Stimulated activated CD8-positive, alpha-beta memory T cell treated with anti-CD3 and anti-CD28 coated beads, Interleukin-12 subunit alpha, Interleukin-12 subunit beta, amount 100 ng/mL, for 4 hours (primary cell): ENCODE measurements at regions not wholly inside any gene's neighbourhood (a gene's known extent, or its start where the extent isn't known, plus 50 kb on each side); places are given as distances from the start of the nearest gene placed in this dataset.

Experiments used
- DNase-seq: peaks from one replicate; pipeline ENCODE4 v3.0.0-alpha.2; 2020; ENCODE audit warnings: low read depth

DNA sequence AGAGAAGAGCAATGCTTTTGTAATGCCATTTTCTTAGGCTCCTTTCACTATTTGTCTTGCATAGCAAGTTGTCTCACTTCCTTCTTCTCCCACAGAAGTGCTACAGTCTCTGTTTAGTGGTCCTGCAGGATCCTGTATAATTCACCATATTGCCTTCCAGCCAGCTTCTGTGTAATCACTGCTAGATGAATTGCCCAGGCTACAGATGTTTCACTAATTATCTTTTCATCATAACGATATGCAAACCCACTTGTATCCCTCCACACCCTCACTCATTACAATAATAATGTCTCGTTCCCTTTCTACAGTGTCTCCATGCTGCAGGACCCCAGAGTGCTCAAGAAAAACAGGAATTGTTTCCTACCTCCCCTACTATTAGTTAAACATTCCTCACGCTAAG lies 402.9 kb downstream of the TBL1XR1 start:
- DNase-seq = no peak

DNA sequence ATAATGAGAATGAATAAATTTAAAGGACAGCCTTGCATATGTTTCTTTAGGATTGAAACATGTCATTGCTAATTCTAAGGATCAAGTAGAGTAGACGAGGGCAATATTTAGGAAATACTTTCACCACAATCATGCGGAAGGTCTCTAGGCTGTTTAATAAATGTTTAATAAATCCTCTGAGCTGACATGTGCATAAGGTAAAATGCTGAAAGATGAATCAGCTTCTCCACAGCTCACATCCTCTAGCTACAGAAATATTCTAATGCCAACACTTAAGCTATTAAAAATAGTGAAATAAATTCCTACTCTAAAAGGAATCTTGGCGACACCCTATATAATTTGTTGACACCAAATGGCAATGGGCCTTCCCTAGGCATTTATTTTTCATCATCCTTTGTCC lies 407.3 kb downstream of the TBL1XR1 start:
- DNase-seq = no peak

DNA sequence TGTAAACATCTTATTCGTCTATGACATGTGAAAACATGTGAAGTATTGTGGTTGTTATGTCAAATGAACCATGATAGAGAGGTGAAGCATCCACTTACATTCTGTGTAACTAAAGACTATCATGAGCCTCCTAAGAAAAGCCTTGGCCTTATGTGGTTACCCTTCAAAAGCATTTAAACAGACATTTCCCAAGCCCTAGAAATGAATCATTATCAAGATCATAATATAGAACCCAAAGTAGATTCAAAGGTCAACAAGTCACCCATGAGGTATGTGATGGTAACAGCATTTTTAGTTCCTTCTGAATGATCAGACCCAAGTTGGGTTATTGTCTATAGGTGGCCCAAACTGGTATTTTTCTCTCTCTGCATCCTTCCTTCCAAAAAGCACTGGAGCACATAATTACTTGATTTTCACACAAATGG lies 408.0 kb downstream of the TBL1XR1 start:
- no peak for DNase-seq

DNA sequence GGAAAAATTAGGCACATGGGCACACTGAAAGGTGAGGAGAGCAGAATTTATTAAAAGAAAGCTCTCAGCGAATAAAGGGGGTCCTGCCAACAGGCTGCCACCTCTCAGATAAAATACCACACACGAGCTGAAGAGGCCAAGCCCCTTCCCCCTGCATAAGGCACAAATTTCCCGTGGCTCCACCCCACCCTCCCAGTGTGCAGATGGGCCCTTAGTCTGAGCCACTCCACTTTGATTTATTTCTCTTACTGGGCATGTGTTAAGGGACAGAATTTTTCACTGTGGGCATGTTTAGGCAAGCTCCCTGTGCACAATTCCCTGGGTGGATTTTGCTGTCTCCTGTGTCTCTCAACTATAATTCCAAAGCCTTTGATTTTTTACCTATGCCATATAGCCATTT lies 409.8 kb downstream of the TBL1XR1 start:
- DNase-seq = no peak

DNA sequence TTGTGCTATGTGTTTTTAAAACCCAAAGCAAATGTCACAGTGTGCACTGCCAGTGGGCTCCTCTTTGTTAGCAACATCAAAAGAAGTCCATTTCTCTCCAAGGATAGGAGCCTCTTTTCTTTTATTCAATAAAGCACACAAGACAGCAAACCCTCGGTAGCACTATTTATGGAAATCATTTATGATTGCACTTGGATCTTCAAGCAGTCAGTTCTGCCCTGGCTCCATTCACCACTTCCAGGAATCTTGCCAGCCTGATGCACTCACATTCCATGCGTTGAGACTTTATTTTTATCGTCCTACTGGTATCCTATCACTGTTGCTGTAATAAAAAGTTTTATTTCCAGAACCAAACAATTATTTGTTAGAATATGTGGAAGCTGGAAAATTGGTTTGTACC lies 412.1 kb downstream of the TBL1XR1 start:
- no peak for DNase-seq

DNA sequence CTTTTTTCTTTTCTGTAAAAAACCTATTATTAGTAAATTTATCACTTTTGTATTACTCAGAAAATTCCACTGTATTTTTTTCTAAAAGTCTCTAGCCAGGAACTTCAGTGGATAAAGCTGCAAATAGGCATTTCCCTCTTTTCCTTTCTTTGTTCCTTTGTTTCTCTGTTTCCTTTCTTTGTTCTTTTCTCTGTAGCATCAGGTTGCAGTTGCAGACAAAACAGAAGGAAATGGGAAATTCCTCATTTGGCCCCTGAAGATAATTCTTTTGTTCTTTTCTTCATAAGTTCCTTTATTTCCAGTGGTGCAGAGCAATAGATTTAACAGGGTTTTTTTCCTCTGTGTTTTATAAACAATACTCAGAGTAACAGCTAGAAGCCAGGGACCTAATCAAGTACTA lies 416.5 kb downstream of the TBL1XR1 start:
- no peak for DNase-seq

DNA sequence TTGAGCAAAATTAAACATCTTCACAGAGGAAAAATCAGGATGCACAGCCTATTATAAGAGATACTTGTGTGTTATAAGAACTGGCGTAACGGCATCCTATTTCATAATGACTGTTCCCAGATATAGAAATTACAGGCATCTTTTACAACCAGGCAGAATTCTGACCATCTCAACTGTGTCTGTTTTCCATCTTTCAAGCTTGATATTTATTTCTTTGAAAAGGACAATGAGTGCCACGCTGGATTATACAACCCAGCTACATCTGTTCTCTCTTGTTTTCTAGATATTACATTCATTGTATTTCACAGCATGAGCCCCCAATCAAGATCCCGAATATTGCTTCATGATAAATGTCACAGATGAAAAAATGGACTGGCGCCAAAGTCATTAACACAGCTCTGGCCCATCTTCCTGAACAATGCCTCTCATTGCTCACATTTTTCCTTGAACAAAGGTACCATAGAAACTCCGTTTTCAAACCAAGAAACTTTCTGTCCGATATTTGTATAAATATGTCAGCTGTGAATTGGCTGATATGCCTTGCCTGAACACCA lies 420.6 kb downstream of the TBL1XR1 start:
- no peak for DNase-seq

DNA sequence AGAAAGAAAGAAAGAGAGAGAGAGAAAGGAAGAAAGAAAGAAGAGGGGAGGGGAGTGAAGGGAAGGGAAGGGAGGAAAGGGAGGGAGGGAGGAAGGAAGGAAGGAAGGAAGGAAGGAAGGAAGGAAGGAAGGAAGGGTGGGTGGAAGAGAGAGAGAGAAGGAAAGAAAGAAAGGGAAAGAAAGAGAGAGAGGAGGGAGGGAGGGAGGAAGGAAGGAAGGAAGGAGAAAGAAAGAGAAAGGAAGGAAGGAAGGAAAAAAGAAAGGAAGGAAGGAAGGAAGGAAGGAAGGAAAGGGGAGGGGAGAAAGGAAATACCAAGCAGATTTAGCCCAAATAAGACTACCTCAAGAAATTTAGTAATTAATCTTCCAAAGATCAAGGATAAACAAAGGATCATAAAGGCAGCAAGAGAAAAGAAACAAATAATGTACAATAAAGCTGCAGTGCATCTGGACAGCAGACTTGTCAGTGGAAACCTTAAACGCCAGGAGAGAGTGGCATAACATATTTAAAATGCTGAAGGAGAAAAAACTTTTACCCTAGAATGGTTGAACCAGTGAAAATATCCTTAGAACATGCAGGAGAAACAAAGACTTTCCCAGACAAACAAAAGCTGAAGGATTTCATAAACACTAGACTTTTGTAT lies 427.6 kb downstream of the TBL1XR1 start:
- DNase-seq = no peak

DNA sequence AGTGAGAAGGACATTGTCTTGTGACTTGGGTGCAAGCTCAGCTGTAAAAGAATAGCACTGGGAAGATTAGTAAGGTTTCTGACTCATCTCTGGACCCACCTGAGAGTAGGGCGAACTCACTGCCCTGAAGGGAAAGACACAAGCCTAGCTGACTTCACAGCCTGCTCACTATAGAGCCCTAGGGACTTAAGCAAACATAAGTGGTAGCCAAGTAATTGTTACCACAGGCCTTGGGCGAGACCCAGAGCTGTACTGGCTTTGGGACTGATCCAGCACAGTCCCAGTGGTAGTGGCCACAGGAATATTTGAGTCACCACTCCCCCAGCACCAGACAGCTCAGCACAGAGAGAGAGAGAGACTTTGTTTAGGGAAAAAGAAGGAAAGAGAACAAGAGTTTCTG lies 429.9 kb downstream of the TBL1XR1 start:
- DNase-seq = no peak

DNA sequence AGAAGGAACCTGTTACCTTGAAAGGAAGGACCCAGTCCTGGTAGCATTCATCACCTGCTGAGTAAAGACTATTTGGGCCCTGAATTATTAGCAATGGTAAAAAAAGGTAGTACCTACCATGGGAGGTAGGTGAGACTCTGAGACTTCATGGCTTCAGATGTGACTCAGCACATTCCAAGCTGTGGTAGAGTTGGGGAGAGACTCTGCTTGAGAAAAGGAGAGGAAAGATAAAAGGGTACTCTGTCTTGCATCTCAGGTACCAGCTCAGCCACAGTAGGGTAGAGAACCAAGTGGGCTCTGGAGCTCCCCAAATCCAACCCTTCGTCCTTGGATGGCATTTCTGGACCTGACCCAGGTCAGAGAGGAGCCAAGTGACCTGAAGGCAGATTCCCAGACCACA lies 430.4 kb downstream of the TBL1XR1 start:
- no peak for DNase-seq

DNA sequence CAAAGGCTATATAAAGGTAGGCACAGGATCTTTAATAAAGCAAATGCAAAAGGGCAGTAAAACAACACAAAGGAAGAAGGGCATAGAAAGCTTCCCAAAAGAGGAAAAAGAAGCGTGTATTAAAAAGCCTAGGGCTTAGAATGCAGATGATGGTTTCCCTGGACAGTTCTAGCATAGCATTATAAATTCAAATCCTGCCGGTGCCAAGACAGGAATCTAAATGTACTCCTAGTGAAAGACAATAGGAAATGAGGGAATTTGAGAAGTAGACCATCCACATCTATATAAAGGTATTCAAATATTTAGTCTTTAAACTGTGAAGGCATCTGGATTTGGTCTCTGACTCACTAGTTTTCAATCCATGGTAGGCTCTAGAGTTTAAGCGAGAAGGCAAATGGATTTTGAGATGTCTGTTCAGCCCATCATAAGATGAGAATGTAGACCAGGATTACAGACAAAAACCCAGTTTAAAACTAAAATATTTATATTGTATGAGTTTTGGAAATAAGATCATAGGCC lies 431.8 kb downstream of the TBL1XR1 start:
- no peak for DNase-seq

DNA sequence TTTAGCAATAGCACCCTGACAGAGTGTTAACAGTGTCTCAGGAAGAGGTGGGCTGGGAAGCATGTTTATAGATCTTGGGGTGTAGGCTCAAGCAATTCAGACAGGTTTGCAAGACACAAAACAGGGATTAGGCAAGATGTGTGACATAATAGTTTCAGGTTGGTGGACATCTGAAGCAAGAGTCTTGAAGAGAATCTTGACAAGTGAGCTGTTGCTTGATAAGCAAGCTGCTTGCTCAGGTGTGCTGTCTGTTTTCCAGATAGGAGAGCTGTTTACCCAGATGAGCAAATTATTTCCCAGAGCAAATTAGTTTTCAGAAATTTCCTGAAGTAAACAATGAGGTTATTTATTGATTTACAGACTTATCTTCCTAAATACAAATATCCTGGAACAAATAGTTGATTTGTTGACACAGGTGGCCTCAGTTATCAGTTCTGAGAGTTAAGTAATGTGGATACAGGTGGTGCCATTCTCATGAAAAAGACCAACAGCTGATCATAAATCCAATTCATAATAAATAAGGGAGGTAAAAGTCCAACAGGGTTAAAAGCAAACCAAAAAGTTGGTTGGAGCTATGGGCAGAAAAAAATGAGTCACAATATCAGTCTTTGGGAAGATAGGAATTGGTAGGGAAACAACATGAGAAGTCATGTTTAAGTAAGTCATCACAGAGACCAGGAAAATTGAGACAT lies 437.3 kb downstream of the TBL1XR1 start:
- no peak for DNase-seq

DNA sequence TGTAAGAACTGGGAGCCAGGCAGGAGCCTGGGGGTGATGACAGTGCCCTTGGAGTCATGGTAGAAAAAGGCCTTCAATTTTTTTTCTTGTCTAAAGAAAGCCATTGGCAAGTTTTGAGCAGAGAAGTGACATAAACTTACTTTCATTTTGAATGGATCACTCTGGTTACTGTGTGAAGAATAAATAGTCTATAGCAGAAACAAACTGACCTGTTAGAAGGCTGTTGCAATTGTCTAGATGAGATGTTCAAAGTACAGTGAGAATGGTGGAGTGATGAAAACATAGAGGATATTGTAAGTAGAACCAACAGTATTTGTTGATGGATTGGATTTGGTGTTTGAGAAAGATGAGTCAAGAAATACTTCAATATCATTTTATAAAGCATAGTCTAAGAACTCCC lies 439.9 kb downstream of the TBL1XR1 start:
- no peak for DNase-seq

DNA sequence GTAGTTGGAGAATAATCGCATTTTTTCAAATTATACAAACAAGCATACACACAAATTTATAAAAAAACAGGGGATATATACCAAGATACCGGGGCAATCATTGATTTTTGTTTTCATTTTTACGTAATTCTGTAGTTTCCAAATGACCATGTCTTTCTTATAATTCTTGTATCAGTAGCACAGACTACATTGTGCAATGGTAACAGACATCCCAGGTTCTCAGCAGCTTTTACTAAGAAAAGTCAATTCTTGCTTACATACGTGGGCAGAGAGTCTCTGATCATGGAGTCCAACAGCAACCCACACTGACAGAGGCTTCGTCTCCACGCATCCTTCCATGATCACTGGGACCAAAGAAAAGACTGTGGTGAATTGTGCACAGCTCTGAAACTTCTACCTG lies 441.3 kb downstream of the TBL1XR1 start:
- DNase-seq = no peak

DNA sequence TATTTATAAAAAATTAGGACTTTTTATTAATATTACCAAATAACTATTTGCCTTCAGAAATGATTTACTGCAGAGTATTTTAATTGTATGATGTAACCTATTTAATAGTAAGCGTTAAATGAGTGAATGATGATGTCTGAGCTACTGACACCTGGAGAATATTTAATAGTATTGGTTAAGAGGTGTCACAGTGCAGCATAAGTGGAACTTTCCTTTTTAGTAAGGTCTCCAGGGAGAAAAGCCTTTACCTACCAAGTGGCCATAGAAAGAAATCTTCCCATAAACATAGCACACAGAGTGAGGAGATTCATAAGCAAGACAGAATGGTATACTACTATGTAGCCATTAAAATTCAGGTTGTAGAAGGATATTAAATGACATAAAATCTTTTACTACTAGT lies 441.7 kb downstream of the TBL1XR1 start:
- no peak for DNase-seq

DNA sequence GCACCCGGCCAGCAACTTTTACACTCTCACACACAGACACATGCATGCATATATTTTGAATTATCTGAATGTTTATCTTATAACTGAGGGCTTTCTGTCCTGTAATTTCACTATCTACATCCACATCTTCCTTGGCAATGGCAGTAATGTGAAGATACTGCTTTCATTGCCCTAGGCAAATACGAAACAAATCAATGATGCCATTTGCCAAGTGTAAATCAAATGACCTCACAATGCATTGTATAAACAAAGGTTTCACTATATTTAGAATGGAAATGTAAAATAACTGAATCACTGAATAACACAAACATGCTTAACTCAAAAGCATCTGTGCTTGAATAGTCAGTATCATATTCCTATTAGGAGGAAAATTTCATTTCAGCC lies 455.6 kb downstream of the TBL1XR1 start:
- no peak for DNase-seq

DNA sequence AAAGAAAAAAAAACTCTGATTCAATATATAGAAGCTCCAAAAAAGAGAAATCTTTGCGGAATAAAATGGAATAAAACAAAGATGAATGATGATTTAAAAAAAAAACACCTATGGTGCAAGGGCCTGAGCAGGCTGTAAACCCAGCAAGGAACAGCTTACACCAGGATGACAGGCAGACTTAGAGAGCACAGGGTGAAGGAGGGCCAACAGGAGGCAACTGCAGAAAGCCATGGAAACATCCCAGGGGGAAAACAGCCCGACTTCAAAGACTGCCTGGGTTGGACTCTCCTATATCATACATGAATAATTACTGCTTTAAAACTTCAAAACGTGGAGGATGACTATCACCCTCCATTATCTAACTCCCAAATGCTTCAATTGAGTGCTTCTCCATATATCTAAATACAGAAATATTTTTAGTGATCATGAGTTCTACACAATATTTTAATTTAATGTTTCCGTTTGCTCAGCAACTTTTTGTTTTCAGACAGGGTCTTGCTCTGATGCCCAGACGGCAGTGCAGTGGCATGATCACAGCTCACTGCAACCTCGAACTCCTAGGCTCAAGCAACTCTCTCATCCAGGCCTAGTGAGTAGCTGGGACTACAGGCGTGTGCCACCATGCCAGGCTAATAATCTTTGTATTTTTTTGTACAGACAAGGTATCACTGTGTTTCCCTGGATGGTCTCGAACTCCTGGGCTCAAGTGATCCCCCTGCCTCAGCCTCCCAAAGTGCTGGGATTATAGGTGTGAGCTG lies 456.2 kb downstream of the TBL1XR1 start:
- no peak for DNase-seq

DNA sequence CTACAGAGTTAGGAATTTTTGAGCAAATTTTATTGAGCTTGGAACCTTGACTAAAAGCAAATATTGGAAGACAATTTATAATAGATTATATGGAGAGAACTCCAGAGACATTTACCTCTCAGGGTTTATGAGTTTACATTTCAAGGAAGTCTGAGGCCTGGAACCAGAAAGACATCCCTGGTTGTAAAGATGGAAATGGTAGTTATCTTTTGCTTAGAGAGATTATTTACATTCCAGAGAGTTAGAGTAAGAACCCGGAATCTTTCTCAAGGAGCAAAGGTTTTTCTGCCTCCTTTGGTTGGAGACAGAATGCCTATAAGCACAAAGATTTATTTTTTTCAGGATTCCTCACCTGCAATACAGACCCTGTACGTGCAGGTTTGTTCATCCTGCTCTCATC lies 458.1 kb downstream of the TBL1XR1 start:
- DNase-seq = no peak

DNA sequence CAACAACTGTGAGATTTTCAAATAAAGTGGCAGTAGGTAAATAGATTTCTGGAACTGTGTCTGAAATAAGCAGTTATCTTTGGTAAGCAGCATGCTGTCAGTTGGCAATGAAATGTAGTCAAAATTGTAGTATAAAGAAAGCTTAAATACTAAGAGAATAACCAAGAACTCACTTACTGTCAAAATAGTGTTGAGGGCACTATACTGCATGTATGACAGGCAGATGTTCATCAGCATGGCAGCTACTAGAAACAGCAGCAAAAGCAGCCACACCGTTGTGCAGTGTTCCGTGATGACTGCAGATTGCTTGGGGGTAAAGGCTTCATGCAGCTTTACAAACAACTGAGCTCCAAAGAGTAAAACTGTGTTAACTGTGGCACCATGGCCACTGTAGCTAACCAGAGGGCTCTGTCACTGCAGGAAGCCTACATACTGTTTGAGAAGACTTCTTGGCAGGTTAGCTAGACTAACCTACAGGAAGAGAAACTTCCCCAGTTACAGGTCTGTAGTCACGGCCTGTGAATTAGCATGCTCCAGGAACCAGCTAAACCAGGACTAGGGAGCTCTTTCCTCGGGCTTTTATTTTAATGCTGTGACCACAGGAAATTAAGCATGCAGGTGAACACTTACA lies 459.7 kb downstream of the TBL1XR1 start:
- no peak for DNase-seq

DNA sequence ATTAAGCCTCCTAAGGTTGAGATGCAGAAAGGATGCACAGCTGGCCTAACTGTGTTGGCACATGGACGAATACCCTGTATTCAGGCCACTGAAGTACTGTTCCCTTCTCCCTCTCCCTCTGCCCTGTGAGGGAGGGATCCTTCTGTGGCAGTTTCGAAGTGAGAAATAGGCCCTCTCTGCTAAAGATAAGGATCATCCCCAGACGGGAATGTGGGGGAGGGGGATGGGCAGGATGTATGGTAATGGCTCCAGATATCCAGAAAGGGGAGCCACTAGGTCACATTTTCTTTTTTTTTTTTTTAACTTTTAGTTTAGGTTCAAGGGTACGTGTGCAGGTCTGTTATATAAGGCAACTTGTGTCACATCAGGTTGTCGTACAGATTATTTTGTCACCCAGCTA lies 463.1 kb downstream of the TBL1XR1 start:
- DNase-seq = no peak

DNA sequence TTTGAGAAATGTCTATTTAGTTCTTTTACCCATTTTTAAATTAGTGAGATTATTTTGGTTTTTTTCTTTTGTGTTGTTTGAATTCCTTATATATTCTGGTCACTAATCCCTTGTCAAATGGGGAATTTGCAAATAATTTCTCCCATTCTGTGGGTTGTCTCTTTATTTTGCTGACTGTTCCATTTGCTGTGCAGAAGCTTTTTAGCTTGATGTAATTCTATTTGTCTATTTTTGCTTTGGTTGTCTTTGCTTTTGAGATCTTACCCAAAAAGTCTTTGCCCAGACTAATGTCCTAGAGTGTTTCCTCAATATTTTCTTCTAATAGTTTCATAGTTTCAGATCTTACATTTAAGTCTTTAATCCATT lies 472.9 kb downstream of the TBL1XR1 start:
- DNase-seq = no peak

DNA sequence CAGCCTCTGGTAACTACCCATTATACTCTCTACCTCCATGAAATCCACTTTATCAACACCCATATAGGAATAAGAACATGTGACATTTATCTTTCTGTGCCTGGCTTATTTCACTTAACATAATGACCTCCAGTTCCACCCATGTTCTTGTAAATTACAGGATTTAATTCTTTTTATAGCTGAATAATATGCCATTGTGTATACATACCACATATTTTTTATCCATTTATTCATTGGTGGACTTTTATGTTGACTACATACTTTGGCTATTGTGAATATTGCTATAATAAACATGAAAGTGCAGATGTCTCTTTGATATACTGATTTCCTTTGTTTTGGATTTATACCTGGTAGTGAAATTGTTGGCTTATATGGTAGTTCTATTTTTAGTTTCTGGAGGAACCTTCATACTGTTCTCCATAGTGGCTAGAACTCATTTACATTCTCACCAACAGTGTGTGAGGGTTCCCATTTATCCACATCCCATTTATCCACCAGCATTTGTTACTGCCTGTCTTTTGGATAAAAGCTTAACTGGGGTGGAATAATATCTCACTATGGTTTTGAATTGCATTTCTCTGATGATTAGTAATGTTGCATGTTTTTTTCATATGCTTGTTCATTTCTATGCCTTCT lies 473.4 kb downstream of the TBL1XR1 start:
- no peak for DNase-seq
